HS-5 (cell line): ENCODE measurements at regions not wholly inside any gene's neighbourhood (a gene's known extent, or its start where the extent isn't known, plus 50 kb on each side); places are given as distances from the start of the nearest gene placed in this dataset.
"Not testable (repeated sequence)": the region's sequence is repeated elsewhere in the genome, so short reads cannot be mapped to it uniquely, and the experiment has no call there.

ENCODE experiments used
- DNase-seq: peaks from one replicate; pipeline ENCODE4 v3.0.0-alpha.2; 2012; ENCODE audit warnings: low read depth

DNA sequence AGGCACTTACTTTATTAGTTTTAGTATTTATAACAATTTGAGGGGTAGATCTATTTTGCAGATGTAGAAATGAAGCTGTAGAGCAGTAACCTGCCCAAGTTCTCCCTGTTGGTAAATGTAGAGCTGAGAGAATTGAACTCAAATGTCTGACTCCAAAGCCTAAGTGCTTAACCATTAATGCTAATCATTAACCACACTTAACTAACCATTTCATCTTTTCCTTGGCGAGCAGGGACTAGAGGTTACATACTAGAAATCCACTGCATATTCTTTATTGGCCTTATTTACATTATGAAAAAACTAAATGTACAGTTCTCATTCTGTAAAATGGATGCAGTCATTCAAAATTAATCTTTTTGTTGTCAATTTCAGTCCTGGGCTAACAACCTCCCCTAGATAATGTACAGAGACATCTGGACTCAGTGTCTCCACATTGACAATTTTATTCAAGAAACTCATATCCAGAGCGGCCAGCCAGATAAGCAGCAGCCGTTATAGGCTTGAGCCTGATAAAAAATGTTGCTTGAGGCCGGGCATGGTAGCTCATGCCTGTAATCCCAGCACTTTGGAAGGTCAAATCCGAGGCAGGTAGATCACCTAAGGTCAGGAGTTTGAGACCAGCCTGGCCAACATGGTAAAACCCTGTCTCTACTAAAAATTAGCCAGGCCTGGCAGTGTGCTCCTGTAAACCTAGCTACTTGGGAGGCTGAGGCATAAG lies 76.7 kb upstream of the PICALM start:
- DNase-seq = no peak

DNA sequence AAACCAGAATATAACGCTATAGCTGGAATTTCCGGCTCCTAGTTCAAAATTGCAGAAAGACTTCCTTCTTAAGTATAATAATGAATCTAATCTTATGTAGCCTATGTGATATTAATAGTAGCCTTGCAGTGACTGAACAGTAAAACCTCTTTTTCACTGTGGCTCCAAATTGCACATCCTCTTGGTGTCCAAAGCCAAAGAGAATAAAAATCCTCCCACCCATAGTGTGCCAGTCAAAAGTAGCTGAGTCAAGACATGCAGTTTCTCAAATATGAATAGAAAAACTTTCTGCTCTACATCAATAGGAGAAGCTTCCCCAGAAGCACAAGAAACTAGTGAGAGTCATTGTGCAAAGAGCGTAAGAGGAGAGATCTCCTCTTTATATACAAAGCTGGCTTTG lies 76.0 kb upstream of the PICALM start:
- DNase-seq = no peak

DNA sequence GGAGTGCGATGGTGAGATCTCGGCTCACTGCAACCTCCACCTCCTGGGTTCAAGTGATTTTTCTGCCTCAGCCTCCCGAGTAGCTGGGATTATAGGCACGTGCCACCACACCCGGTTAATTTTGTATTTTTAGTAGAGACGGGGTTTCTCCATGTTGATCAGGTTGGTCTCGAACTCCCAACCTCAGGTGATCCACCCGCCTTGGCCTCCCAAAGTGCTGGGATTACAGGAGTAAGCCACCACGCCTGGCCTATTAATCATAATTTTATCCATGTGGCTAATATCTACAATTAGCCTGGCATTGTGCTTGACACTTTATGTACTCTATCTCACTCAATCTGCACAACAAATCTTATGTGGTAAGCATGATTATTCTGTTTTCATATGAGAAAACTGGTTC lies 75.2 kb upstream of the PICALM start:
- DNase-seq = not testable (repeated sequence)

DNA sequence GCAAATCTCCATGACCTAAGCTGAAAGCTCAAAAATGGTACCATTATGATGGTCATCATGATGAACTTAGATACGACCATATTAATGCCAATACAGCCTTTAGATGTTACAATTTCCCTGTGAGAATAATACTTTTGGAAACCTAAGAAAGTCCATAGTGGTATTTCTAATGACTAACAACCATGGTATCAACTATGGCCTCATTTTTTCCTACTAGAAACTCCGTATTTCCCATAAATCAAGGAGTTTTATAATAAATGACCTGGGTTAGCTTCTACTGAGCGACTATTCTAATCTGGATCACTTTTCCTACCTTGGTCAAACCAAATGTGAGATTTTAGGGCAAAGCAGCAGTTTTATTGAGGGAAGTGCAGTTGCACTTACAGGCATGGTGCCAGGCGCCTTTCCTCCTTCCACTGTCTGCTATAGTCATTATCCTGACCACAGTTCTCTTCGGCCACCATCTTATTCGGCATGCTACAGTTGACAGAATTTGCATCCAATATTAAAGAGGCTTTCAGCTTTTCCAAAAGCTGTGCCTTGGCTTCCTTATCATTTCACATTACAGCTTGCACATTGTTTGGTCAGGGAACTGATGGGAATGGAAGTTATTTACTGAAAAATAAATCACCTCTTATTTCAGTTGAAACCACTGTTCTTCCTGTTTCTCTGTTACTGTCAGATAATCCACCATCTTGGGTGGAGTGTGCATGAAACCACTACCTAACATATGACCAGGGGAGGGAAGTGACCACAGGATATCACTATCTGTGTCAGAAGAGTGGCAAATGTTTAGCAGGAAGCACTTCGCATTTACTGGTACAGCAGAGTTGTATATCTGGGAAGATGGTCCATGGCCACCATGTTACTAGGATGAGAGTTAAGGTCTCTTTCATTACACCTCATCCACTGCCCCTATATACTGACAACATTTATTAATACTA lies 74.5 kb upstream of the PICALM start:
- DNase-seq = no peak

DNA sequence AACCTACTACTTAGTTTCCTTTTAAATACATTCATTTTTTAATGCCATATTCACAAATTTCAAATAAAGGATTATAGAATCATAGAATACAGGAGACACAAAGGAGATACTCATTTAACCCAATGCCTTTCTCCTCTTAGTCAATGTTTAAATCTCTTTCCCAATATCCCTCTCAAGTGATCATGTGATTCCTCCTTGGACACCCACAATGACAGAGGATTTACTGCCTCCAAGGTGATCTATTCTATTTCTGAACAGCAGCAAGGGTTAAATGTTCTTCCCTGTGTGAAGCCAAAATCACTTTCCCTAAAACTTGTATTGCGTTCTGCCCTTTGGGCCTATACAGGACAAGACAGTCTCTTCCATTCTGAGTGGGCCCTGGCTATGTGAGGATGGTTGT lies 73.3 kb upstream of the PICALM start:
- no peak for DNase-seq

DNA sequence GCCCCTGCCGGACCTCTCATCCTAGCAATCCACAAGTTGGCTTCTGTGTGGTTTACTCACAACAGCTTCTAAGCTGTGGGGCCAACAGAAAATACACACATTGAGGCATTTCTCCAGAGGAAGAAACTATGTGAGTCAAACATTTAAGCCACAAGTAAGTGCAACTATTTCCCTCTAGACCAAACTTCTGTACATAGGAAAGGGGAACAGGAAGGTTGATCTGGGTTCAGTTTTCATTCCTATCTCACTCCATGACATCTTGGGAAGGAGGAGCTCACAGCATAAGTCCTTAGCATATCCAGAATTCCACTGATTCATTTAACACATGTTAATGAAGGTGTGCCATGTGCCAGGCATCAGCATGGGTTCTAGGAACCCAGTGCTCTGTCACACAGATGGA lies 72.8 kb upstream of the PICALM start:
- no peak for DNase-seq

DNA sequence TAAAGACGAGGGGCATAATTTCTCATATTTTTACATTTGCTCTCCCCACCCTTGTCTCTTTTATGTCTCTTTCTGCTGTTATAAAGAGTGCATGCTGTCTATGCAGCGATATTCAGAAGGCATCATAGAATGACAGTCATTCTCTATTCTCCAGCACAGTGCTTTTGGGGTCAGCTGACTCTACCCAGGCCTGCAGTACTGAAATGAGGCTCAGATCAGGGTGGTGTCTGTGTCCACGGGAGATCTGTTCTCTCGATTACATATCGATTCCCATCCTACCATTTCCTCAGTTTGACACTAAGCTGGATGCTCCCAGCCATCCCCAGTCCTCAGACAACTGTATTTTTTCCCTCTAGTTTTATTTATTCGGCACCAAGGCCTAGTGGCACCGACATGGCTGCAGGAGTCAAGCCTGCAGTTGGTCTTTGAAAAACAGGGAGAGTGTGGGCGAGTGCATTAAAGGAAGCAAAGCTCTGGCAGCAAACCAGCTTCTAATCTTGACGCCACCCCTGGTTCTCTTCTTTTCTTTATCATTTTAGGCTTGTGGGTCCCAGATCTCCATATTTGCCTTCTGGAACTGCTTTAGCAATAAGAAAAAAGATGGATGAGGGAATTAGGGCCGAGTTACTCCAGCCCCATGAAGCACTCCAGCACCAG lies 71.6 kb upstream of the PICALM start:
- no peak for DNase-seq

DNA sequence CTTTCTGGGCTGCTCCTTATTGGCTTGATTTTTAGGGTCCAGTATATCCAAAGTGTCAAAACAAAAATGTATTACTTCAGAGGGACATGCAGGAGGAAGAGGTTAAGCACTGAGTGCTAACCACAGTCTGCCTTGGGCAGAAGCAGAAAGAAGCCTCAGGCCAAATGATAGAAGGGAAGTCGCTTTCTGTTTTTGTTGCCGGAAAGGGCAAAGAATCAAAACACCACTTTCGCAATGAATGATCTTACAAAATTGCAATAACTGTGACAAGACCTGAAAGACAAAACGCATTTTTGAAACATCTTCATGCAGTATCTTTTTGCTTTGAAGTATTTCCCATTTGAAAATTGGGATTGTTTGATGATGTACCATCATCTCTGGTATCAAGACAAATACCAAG lies 70.1 kb upstream of the PICALM start:
- DNase-seq = no peak

DNA sequence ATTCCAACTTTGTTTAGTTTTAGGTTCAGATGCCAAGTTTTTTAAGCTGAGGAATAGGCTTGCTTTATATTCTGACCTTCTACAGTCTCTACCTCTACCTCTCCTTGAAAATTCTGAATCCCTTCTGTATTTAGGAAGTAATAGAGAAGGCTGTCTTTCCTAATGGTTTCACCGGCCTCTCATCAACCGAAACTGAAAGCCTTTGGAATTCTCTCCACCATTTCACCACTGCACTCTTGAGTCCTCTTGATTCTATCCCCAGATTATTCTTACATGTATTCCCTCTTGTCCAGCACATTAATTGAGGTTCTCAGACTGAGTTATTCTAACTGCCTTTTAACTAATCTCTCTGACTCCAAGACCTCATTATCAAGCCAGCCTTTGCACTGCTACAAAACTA lies 67.7 kb upstream of the PICALM start:
- DNase-seq = no peak

DNA sequence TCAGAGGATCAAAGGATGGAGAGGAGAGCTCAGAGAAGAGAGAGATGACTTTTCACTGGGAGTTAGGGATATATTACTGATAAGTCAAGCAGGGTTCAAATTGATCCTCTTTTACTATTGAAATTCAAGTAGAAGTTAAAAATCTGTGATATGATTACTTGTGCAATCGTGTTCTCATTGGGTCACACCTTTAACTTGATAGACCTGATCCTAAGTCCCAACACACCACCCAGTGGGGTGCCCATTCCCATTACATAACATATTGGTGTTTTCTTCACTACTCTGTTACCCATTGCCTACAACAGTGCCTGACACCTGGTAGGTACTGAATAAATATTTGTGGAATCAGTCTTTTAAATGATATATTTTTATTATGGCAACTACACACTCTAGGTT lies 66.4 kb upstream of the PICALM start:
- no peak for DNase-seq

DNA sequence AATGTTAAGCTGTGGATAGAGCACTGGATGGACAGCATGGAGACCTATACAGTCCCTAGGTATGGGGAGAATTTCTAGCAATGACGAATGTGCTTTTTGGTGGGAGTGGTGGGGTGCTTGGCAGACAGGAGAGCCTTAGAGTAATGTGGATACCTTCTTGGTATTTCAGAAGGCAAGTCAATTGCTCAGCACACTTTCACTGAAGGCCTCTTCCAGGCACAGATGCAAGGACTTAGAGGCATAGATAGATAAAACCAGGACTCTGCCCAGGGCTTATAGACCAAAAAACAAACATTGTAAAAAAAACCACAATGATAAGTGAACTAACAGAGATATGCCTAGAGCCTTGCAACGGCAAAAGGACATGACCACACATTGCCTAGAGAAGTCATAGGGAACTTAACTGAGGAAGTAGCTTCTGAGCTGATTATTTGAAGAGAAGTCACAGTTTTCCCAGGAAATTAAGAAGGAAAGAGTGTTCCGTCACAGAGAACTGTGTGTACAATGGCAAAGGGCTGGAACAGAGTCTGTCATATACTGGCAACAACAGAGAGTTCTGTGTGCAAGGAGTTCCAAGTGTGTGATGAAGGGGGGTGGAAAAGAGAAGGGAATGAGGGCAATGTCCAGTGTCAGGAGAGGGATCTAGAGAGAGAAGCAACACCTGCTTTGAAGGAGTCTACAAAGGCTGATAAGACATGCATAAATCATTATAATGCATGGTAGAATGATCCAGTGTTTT lies 65.9 kb upstream of the PICALM start:
- no peak for DNase-seq

DNA sequence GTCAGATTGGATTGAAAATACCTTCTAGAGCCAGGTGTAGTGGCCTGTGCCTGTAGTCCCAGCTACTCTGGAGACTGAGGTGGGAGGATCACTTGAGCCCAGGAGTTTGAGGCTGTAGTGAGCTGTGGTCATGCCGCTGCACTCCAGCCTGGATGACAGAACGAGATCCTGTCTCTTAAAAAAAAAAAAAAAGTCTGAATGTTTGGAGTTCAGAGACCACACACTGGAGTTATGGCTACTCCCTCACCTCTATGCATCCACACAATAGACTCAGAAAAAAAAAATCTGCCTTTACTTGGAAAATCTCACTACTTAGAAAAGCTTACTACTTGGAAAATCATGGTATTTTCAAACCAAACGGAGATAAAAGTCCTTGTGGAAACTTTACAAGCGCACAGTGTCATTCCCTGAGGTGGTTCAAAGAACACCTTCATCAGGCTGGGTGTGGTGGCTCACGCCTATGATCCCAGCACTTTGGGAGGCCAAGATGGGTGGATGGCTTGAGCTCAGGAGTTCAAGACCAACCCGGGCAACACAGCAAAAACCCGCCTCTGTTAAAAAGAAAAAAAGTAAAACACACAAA lies 63.9 kb upstream of the PICALM start:
- no peak for DNase-seq

DNA sequence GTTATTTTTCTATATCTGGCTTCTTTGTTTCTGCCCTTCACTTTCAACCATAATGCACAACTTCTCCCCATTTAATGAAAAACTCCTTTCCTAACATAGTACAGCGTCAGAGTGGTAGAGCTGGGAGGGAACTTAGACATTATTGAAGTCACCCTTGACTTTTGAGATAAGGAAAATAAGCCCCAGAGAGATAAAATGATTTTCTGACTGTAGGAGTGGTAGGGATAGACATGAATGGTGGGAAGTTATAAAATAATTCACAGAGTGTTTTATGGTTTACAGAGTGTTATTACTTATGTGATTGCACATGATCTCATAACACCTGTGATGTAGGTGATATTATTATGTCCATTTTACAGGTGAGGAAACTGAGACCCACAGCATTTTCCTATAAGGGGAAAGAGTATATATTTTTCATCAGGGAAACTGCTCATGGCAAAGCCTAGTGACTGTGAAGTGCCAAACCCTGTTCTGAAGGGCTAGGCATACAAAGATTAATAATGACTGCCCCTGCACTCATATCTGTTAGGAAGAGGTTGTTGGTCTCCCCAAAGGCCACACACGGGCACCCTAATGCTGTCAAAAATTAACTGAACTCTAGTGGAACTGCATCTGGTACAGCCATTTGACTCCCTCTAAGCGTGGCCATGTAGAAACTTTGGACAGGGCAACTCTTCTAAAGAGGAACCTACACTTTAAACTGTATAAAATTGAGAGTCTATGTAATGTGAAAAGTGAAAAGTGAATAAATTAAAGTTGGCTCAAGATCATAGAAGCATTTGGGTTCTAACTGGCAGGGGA lies 61.1 kb upstream of the PICALM start:
- no peak for DNase-seq

DNA sequence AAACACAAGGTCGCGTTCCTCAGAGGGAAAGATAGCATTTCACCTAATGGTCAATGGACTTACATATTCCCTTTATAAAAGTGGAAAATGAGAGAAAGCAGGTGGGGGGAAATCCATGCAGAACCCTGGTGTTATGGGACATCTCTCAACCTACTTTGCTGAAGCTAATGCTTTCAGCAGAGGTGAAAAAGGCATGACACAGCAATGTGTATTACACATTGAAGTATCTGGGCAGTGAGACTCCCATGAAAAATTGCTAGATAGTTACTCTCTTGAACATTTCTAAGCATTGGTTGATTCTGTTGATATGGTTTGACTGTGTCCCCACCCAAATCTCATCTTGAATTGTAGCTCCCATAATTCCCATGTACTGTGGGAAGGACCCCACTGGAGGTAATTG lies 60.0 kb upstream of the PICALM start:
- DNase-seq = no peak

DNA sequence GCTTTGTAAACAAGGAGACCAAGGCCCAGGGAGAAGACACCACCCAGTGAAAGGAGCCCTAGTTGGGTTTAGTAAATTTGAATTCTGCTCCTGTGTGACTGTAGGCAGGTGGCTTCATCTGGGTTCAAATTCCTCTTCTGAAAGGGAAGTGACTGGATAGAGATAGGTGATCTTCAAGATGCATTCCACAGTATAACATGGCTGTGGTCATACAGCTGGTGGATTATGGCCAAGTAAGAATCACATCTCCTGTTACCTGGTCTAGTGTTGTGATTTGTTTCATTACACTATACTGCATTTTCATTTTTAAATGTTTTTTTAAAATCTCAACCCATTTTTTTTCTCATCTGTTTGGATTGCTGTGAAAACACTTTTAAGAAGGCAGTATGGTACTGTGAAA lies 58.0 kb upstream of the PICALM start:
- DNase-seq = no peak

DNA sequence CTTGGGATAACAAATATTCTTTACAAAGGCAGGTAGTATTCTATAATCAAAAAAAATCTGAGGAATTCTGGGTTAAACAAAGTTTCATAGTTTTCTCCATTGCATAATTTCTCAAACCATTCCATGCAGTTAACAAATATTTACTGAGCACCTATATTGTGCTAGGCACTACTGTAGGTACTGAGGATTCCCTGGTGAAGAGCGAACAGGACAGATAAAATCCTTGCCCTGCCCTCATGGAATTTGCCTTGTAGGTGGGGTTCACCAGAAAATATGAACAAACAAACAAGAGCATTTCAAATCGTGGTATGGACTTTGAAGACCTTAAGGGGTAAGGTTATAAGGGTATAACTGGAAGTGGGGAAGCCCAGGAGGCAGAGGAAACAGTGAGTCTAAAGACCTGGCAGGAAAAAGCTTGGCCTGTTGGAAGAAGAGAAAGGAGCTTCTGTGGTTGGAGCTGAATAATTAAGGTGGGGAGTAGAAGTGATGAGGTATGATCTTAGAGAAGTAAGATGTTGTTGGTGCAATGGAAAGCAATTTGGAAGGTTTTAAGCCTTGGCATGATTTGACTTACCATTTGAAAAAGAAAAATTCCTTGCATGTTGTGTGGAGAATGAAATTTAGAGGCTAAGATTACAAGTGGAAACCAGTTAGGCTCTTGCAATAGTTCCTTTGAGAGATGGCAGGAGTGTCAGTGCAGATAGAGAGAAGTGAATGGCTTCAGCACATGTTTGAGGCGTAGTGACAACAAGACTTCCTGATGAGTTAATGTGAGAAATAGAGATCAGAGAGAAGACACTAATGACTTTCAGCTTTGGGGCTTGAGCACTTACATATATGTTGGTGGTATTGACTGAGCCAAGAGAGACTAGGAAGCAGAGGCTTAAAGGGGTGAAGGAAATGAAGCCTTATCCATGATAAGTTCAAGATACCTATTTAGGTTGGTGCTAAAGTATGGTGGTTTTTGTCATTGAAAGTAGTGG lies 55.7 kb upstream of the PICALM start:
- DNase-seq = no peak

DNA sequence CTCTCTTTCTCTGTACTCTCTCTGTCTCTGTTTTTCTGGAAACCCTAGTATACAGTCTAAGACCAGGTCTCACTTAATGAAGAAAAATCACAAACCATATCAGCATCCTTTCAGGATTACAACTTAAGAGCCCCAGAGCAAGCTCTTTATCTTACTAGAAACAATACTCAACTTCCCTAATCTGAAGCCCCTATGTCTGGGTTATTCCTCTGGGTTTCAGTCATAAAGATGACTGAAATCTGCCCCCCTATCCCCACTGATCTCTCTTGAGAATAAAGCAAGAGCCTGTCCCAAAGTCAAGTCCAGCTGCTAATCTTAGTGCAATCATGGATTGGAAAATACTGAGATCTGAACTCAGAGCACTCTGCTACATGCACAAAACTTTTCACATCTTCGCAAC lies 53.9 kb upstream of the PICALM start:
- no peak for DNase-seq

DNA sequence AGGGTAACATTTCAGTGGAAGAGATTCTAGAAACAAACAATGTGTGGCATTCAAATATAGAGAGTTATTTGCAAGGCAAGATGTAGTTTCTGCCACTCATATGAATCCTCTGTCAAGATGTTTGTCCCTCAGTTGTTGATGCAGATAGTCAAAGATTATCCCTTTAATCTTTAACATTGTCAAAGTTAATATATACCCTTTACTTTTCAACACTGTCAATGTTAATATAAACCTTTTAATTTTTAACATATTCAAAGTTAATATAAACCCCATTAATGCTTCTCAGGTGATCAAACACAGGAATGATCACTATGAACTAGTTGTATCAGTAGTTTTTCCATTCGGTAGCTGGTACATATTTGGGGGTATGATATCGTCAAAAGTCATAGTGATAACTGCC lies 51.9 kb upstream of the PICALM start:
- DNase-seq = no peak

DNA sequence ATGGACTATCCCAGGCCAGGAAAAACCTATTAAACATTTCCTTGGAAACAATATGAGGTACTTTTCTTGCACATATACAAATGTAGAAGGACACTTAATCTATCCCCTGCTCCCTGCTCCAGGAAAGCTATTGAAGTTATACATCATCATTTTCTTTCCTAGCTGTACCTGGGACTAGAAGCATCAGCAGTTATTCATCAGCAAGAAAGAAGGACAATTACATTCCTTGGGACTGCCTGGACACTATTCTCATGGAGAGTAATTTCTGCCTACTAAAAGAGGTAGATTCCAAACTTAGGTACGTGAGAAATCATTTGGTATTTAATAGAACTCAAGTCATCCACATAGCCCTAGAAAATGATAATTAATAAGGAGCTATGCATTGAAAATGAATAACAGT lies 51.0 kb upstream of the PICALM start:
- no peak for DNase-seq

DNA sequence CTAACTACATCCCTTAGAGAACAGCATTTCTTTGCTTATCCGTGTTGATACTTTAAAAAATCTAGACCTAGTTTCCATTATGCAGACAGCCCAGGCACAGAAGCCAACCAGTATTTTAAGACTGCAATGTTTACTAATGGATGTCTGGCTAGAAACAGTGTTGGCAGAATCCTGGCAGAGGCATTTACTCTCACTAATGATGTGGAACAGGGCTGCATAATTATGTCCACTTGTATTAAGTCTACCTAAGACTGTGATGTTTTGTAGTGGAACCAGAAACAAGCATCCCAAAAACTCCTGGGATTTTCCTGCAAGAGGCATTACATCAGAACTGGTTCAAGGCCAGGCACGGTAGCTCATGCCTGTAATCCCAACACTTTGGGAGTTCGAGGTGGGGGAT lies 50.2 kb upstream of the PICALM start:
- no peak for DNase-seq
